ENCODE measurements at regions not wholly inside any gene's neighbourhood (a gene's known extent, or its start where the extent isn't known, plus 50 kb on each side); places are given as distances from the start of the nearest gene placed in this dataset.
A peak's percentile ranks its signal among the peaks of the same experiment; 100 is the strongest.

DNA sequence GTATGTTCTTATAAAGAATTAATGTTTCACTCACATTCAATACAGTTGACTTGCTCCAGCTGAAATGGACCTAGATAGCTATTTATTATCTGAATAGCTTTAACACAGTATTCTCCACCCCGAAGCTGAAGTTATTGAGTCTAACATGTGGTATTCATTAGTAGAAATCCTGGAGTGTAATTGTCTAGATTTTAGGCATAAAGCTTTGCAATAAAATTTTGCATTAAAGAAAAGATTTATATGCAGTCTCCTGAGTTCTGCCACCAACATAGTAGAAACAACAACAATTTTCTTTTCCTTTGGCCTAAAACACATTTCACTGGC lies 90.2 kb upstream of the DCLK2 start:
- Histone ChIP-seq H3K4me1 (ENCODE audit: insufficient read depth, low read length, poor library complexity, severe bottlenecking) (no peaks in the 10 kb centered on the region), H3K9ac (ENCODE audit: low read depth, low read length, poor library complexity, severe bottlenecking) (no peak overlapping the region), H2AFZ (ENCODE audit: low read length) (no peak overlapping the region), H3K79me2 (ENCODE audit: insufficient read depth, low read length) (no peaks in the 10 kb centered on the region), H3K9me2 (replicated peaks; ENCODE audit: low read depth, low read length) (no peaks in the 10 kb centered on the region), H4K20me1 (ENCODE audit: insufficient read depth, low read length, poor library complexity, severe bottlenecking) (no peaks in the 10 kb centered on the region), H3F3A (ENCODE audit: low read depth) (no peaks in the 10 kb centered on the region), H3K4me2 (ENCODE audit: low read depth, low read length, poor library complexity, severe bottlenecking) (no peak overlapping the region), H3K36me3 (ENCODE audit: insufficient read depth, low read length) (no peaks in the 10 kb centered on the region), H3K27me3 (ENCODE audit: insufficient read depth, low read length, poor library complexity, severe bottlenecking) (no peaks in the 10 kb centered on the region), H3K4me3 (ENCODE audit: low read length, poor library complexity, severe bottlenecking) (no peak overlapping the region), H3K9me3 (ENCODE audit: insufficient read depth, low read depth, low read length) (no peaks in the 10 kb centered on the region)
- no peak for TF ChIP-seq EZH2phosphoT487 (IDR thresholded peaks at IDR 0.05; ENCODE audit: borderline replicate concordance)

DNA sequence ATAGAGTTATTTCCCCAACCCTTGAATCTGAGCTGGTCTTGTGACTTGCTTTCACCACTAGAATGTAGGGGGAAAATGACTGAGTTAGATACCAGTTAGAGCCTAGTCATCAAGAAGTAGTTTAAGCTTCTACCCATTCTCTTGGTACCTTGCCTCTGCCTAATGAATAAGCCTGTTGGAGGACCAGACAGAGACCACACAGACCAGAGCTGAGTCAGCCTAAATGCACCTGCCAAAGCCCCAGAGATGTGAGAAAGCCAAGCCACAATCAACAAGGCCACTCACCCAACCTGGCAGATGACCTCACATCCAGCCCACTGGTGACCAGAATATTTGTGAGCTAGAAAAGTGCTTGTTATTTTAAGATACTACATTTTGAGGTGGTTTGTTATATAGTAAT lies 85.2 kb upstream of the DCLK2 start:
- no peak overlapping the region for H2AFZ ChIP-seq (ENCODE audit: low read length)
- no peaks in the 10 kb centered on the region for H4K20me1 ChIP-seq (ENCODE audit: insufficient read depth, low read length, poor library complexity, severe bottlenecking)
- H3K4me3 ChIP-seq (ENCODE audit: low read length, poor library complexity, severe bottlenecking) = no peak overlapping the region
- no peak overlapping the region for H3K9ac ChIP-seq (ENCODE audit: low read depth, low read length, poor library complexity, severe bottlenecking)
- no peaks in the 10 kb centered on the region for H3K36me3 ChIP-seq (ENCODE audit: insufficient read depth, low read length)
- H3F3A ChIP-seq (ENCODE audit: low read depth) = no peaks in the 10 kb centered on the region
- no peaks in the 10 kb centered on the region for H3K9me3 ChIP-seq (ENCODE audit: insufficient read depth, low read depth, low read length)
- no peak overlapping the region for H3K4me2 ChIP-seq (ENCODE audit: low read depth, low read length, poor library complexity, severe bottlenecking)
- TF ChIP-seq, protein P1, sequence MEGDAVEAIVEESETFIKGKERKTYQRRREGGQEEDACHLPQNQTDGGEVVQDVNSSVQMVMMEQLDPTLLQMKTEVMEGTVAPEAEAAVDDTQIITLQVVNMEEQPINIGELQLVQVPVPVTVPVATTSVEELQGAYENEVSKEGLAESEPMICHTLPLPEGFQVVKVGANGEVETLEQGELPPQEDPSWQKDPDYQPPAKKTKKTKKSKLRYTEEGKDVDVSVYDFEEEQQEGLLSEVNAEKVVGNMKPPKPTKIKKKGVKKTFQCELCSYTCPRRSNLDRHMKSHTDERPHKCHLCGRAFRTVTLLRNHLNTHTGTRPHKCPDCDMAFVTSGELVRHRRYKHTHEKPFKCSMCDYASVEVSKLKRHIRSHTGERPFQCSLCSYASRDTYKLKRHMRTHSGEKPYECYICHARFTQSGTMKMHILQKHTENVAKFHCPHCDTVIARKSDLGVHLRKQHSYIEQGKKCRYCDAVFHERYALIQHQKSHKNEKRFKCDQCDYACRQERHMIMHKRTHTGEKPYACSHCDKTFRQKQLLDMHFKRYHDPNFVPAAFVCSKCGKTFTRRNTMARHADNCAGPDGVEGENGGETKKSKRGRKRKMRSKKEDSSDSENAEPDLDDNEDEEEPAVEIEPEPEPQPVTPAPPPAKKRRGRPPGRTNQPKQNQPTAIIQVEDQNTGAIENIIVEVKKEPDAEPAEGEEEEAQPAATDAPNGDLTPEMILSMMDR (conservative IDR thresholded peaks at IDR 0.05; ENCODE audit: low read length) = no peak
- TF ChIP-seq EZH2phosphoT487 (IDR thresholded peaks at IDR 0.05; ENCODE audit: borderline replicate concordance) = no peak
- no peaks in the 10 kb centered on the region for H3K9me2 ChIP-seq (replicated peaks; ENCODE audit: low read depth, low read length)
- H3K4me1 ChIP-seq (ENCODE audit: insufficient read depth, low read length, poor library complexity, severe bottlenecking) = no peaks in the 10 kb centered on the region
- no peaks in the 10 kb centered on the region for H3K79me2 ChIP-seq (ENCODE audit: insufficient read depth, low read length)
- no peaks in the 10 kb centered on the region for H3K27me3 ChIP-seq (ENCODE audit: insufficient read depth, low read length, poor library complexity, severe bottlenecking)

DNA sequence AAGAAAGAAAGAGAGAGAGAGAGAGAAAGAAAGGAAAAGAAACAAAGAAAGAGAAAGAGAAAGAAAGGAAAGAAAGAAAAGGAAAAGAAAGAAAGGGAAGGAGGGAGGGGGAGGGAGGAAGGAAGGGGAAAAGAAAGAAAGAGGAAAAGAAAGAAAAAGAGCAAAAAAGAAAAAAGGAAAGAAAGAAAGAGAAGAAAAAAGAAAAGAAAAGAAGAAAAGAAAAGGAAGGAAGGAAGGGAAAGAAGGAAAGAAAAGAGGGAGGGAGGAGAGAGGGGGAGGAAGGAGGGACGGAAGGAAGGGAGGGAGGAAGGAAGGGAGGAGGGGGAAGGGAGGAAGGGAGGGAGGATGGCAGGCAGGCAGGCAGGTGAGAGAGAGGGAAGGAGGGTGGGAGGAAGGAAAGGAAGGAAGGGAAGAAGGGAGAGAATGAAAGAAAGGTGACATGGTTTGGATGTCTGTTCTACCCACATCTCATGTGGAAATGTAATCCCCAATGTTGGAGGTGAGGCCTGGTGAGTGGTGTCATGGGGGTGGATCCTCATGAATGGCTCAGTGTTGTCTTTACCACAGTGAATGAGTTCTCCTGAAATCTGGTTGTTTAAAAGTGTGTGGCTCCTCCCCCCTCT lies 83.0 kb upstream of the DCLK2 start:
- Histone ChIP-seq H3F3A (ENCODE audit: low read depth) (no peaks in the 10 kb centered on the region), H3K9me3 (ENCODE audit: insufficient read depth, low read depth, low read length) (no peaks in the 10 kb centered on the region), H3K79me2 (ENCODE audit: insufficient read depth, low read length) (no peaks in the 10 kb centered on the region), H3K36me3 (ENCODE audit: insufficient read depth, low read length) (no peaks in the 10 kb centered on the region), H3K4me2 (ENCODE audit: low read depth, low read length, poor library complexity, severe bottlenecking) (no peak overlapping the region), H3K4me1 (ENCODE audit: insufficient read depth, low read length, poor library complexity, severe bottlenecking) (no peaks in the 10 kb centered on the region), H3K27me3 (ENCODE audit: insufficient read depth, low read length, poor library complexity, severe bottlenecking) (no peaks in the 10 kb centered on the region), H3K9ac (ENCODE audit: low read depth, low read length, poor library complexity, severe bottlenecking) (no peak overlapping the region), H2AFZ (ENCODE audit: low read length) (no peak overlapping the region), H3K4me3 (ENCODE audit: low read length, poor library complexity, severe bottlenecking) (no peak overlapping the region), H4K20me1 (ENCODE audit: insufficient read depth, low read length, poor library complexity, severe bottlenecking) (no peaks in the 10 kb centered on the region), H3K9me2 (replicated peaks; ENCODE audit: low read depth, low read length) (no peaks in the 10 kb centered on the region)
- TF ChIP-seq, protein P1 (conservative IDR thresholded peaks at IDR 0.05; ENCODE audit: low read length) = no peak
- TF ChIP-seq EZH2phosphoT487 (IDR thresholded peaks at IDR 0.05; ENCODE audit: borderline replicate concordance) = no peak

DNA sequence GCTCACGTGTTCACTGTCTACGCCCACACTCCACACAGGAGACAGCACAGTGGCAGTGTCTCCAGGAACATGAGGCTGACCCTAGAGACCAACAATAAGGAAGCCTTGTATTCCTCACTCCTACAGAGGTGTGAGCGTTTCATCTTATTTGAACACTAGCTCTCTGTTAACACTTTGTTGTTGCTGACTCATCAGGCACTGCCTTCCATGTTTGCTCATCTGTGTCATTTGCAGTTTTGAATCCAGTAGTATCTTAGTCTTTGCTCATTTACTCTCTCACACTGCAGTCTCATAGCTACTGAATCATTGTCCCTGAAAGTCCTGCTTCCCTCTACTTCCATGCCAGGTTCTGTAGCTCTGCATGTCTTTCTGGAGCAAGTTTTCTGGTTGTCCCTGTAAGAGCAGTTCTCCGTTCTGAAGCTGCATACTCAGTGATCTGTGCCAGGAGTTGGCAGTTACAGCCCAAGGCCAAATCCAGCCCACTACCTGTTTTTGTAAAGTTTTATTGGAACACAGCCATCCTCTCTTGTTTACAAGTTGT lies 80.3 kb upstream of the DCLK2 start:
- Histone ChIP-seq H3K36me3 (ENCODE audit: insufficient read depth, low read length) (no peaks in the 10 kb centered on the region), H4K20me1 (ENCODE audit: insufficient read depth, low read length, poor library complexity, severe bottlenecking) (no peaks in the 10 kb centered on the region), H3K27me3 (ENCODE audit: insufficient read depth, low read length, poor library complexity, severe bottlenecking) (no peaks in the 10 kb centered on the region), H3K79me2 (ENCODE audit: insufficient read depth, low read length) (no peaks in the 10 kb centered on the region), H3K9ac (ENCODE audit: low read depth, low read length, poor library complexity, severe bottlenecking) (no peak overlapping the region), H3F3A (ENCODE audit: low read depth) (no peaks in the 10 kb centered on the region), H3K4me3 (ENCODE audit: low read length, poor library complexity, severe bottlenecking) (no peak overlapping the region), H3K4me2 (ENCODE audit: low read depth, low read length, poor library complexity, severe bottlenecking) (no peak overlapping the region), H3K9me3 (ENCODE audit: insufficient read depth, low read depth, low read length) (no peaks in the 10 kb centered on the region), H3K4me1 (ENCODE audit: insufficient read depth, low read length, poor library complexity, severe bottlenecking) (no peaks in the 10 kb centered on the region), H2AFZ (ENCODE audit: low read length) (peak overlapping the region; percentile 71), H3K9me2 (replicated peaks; ENCODE audit: low read depth, low read length) (no peaks in the 10 kb centered on the region)
- TF ChIP-seq, protein P1 (conservative IDR thresholded peaks at IDR 0.05; ENCODE audit: low read length) = no peak
- no peak for TF ChIP-seq EZH2phosphoT487 (IDR thresholded peaks at IDR 0.05; ENCODE audit: borderline replicate concordance)
